OCI-LY1 (cell line): ENCODE measurements at regions not wholly inside any gene's neighbourhood (a gene's known extent, or its start where the extent isn't known, plus 50 kb on each side); places are given as distances from the start of the nearest gene placed in this dataset.

Source experiments
- CTCF ChIP-seq: fragments of 200-600 bp; sonication (generic), shearing (Covaris generic); IDR thresholded peaks from 2 replicates; pipeline ENCODE4 v1.5.1; 2017; ENCODE audit warnings: mild to moderate bottlenecking, antibody characterized with exemption, low read length, moderate library complexity, mixed read lengths
- EZH2 ChIP-seq: fragments of 200-600 bp; sonication (generic), shearing (Covaris generic); IDR thresholded peaks from 2 replicates; pipeline ENCODE4 v1.8.0; 2017; ENCODE audit warnings: borderline replicate concordance, mixed run types, mild to moderate bottlenecking, antibody characterized with exemption, low read length, moderate library complexity, mixed read lengths

- TF ChIP-seq CTCF (no peak), EZH2 (no peak)
Observed at GRCh38 chr9:18256568-18256967, 217.4 kb upstream of the ADAMTSL1 start.
